ENCODE measurements at regions not wholly inside any gene's neighbourhood (a gene's known extent, or its start where the extent isn't known, plus 50 kb on each side); places are given as distances from the start of the nearest gene placed in this dataset.

- peaks cover 0 to 8% (median 0%) of the 10 kb centered on the region in 4 donors for H3K4me1 ChIP-seq
Observed at GRCh38 chr3:69441732-69442131, 55.8 kb upstream of the FRMD4B start.

GRCh38 chr3:69441040-69441439, 55.2 kb upstream of the FRMD4B start:
- TF ChIP-seq CTCF (IDR thresholded peaks at IDR 0.05) (no peak), POLR2A (IDR thresholded peaks at IDR 0.05) (no peak), POLR2AphosphoS5 (IDR thresholded peaks at IDR 0.05) (no peak), EP300 (IDR thresholded peaks at IDR 0.05) (no peak)
- Histone ChIP-seq H3K9me3 (no peaks in the 10 kb centered on the region), H3K4me1 (peaks cover 0 to 8% (median under 1%) of the 10 kb centered on the region in 4 donors), H3K36me3 (no peaks in the 10 kb centered on the region), H3K4me3 (no peak overlapping the region), H3K27me3 (no peaks in the 10 kb centered on the region), H3K27ac (no peak overlapping the region)
- DNase-seq (no peak), ATAC-seq (ENCODE audit: low FRiP score in 2 of 2) (no peak)
- WGBS, 2 donors: 68 to 72% methylated on average over 1 of the region's 1 CpG

More at GRCh38 chr3:69441732-69442131, 55.8 kb upstream of the FRMD4B start:
- H3K9me3 ChIP-seq: no peaks in the 10 kb centered on the region
- no peak overlapping the region for H3K4me3 ChIP-seq
- TF ChIP-seq POLR2A (IDR thresholded peaks at IDR 0.05) (no peak), POLR2AphosphoS5 (IDR thresholded peaks at IDR 0.05) (no peak), CTCF (IDR thresholded peaks at IDR 0.05) (no peak), EP300 (IDR thresholded peaks at IDR 0.05) (no peak)
- H3K27ac ChIP-seq: no peak overlapping the region
- no peaks in the 10 kb centered on the region for H3K36me3 ChIP-seq
- WGBS, 2 donors: 52 to 60% methylated on average over 2 of the region's 2 CpGs
- DNase-seq (no peak), ATAC-seq (ENCODE audit: low FRiP score in 2 of 2) (no peak)
- no peaks in the 10 kb centered on the region for H3K27me3 ChIP-seq

GRCh38 chr3:69439643-69440270, 53.9 kb upstream of the FRMD4B start:
- WGBS, 2 donors: 0% methylated on average over 1 of the region's 1 CpG
- ATAC-seq (ENCODE audit: low FRiP score in 2 of 2) (peak in 1 of 2 donors; percentile 62), DNase-seq (no peak)
- no peaks in the 10 kb centered on the region for H3K27me3 ChIP-seq
- H3K36me3 ChIP-seq: no peaks in the 10 kb centered on the region
- peaks cover 0 to 8% (median 4%) of the 10 kb centered on the region in 4 donors for H3K4me1 ChIP-seq
- no peak for TF ChIP-seq POLR2A (IDR thresholded peaks at IDR 0.05)
- peak; percentile 17 to 64 (median 46) for TF ChIP-seq CTCF (IDR thresholded peaks at IDR 0.05)
- H3K9me3 ChIP-seq: no peaks in the 10 kb centered on the region
- no peak overlapping the region for H3K27ac ChIP-seq
- peak overlapping the region in 1 of 4 donors; percentile 18 for H3K4me3 ChIP-seq

- Histone ChIP-seq H3K27ac (no peak overlapping the region), H3K9me3 (no peaks in the 10 kb centered on the region), H3K4me3 (no peak overlapping the region), H3K4me1 (peaks cover 0 to 17% (median 7%) of the 10 kb centered on the region in 4 donors), H3K36me3 (no peaks in the 10 kb centered on the region), H3K27me3 (no peaks in the 10 kb centered on the region)
- DNase-seq (no peak), ATAC-seq (ENCODE audit: low FRiP score in 2 of 2) (no peak)
- WGBS, 2 donors: 96 to 100% methylated on average over 1 of the region's 1 CpG
- TF ChIP-seq EP300 (IDR thresholded peaks at IDR 0.05) (no peak), POLR2A (IDR thresholded peaks at IDR 0.05) (no peak), CTCF (IDR thresholded peaks at IDR 0.05) (no peak), POLR2AphosphoS5 (IDR thresholded peaks at IDR 0.05) (no peak)
Observed at GRCh38 chr3:69438476-69438875, 52.6 kb upstream of the FRMD4B start.
